B cell (primary cell): ENCODE measurements at regions not wholly inside any gene's neighbourhood (a gene's known extent, or its start where the extent isn't known, plus 50 kb on each side); places are given as distances from the start of the nearest gene placed in this dataset.

Experiments used
- ATAC-seq: fragments of 200-7000 bp; cut with Tn5 transposase; one replicate; pipeline ENCODE4 v1.10.0; 2021; ENCODE audit warnings: low read depth, mild to moderate bottlenecking, moderate number of reproducible peaks, moderate library complexity
- CTCF ChIA-PET: fragments of 350-600 bp; sonication (Branson Sonifier 250); formaldehyde crosslinking; loops from one replicate; lab custom pipeline; 2021; ENCODE audit warnings: antibody characterized with exemption, inconsistent platforms; lab: Charles Lee
- POLR2A ChIA-PET: fragments of 350-600 bp; sonication (Branson Sonifier 250); formaldehyde crosslinking; loops from one replicate; lab custom pipeline; 2021; ENCODE audit warnings: antibody characterized with exemption; lab: Charles Lee
- DNase-seq: peaks from one replicate; pipeline ENCODE4 v3.0.0; 2013
- H2AFZ ChIP-seq: 2 replicates; pipeline ENCODE4 v1.6.1; 2012; ENCODE audit warnings: mild to moderate bottlenecking, low read depth, low read length; ENCODE audit not compliant: insufficient read depth, poor library complexity, severe bottlenecking
- H3K27ac ChIP-seq, 2 donors: 1 replicate in 1 of 2; 2 replicates in 1 of 2; pipeline ENCODE4 v1.5.1; 2012 to 2013; ENCODE audit warnings: low read length in 2 of 2, mild to moderate bottlenecking in 2 of 2, moderate library complexity in 1 of 2
- H3K27me3 ChIP-seq, 4 experiments: fragments of 200-600 bp in 1 of 4; sonication (generic) in 1 of 4; replicated peaks in 1 of 4; 1 replicate in 2 of 4; 2 replicates in 2 of 4; pipeline versions ENCODE4 v1.6.1 to v1.7.0; 2013 to 2016; ENCODE audit warnings: low read length in 3 of 4, mild to moderate bottlenecking in 2 of 4, mixed read lengths in 1 of 4, moderate library complexity in 1 of 4; ENCODE audit not compliant: insufficient read depth in 4 of 4, control insufficient read depth in 3 of 4; ENCODE audit errors: control extremely low read depth in 1 of 4
- H3K36me3 ChIP-seq, 2 experiments: replicated peaks in 1 of 2; 1 replicate in 1 of 2; 2 replicates in 1 of 2; pipeline versions ENCODE4 v1.6.1 to v1.7.1; 2013; ENCODE audit warnings: low read length in 1 of 2; ENCODE audit not compliant: insufficient read depth in 2 of 2, control insufficient read depth in 1 of 2; ENCODE audit errors: control extremely low read depth in 1 of 2, extremely low read depth in 1 of 2
- H3K4me1 ChIP-seq, 2 donors: fragments of 200-600 bp in 1 of 2; sonication (generic) in 1 of 2; 1 replicate in 1 of 2; 2 replicates in 1 of 2; pipeline versions ENCODE4 v1.5.1 to v1.6.1; 2013 to 2017; ENCODE audit warnings: low read length in 2 of 2; ENCODE audit not compliant: control insufficient read depth in 2 of 2, insufficient read depth in 2 of 2
- H3K4me2 ChIP-seq: replicated peaks from 2 replicates; pipeline ENCODE3; 2012; ENCODE audit warnings: mild to moderate bottlenecking, low read depth, low read length; ENCODE audit not compliant: poor library complexity, severe bottlenecking
- H3K4me3 ChIP-seq, 5 experiments: fragments of 200-600 bp in 1 of 5; sonication (generic) in 1 of 5; 1 replicate in 3 of 5; 2 replicates in 2 of 5; pipeline versions ENCODE4 v1.5.1 to v1.7.0; 2011 to 2016; ENCODE audit warnings: low read length in 4 of 5, mild to moderate bottlenecking in 4 of 5, low read depth in 2 of 5, control low read depth in 1 of 5, moderate library complexity in 1 of 5; ENCODE audit not compliant: insufficient read depth in 1 of 5; ENCODE audit errors: control extremely low read depth in 1 of 5, extremely low read depth in 1 of 5
- H3K79me2 ChIP-seq: fragments of 200-600 bp; sonication (generic); one replicate; pipeline ENCODE4 v1.6.0; 2016; ENCODE audit warnings: low read length; ENCODE audit not compliant: control insufficient read depth, insufficient read depth
- H3K9ac ChIP-seq: fragments of 200-600 bp; sonication (generic); 2 replicates; pipeline ENCODE4 v1.6.1; 2017; ENCODE audit warnings: mild to moderate bottlenecking, low read length, moderate library complexity
- H3K9me3 ChIP-seq, 3 donors: one replicate each; pipeline versions ENCODE4 v1.6.1 to v1.7.1; 2013; ENCODE audit warnings: low read length in 2 of 3; ENCODE audit not compliant: control insufficient read depth in 2 of 3, insufficient read depth in 1 of 3; ENCODE audit errors: control extremely low read depth in 1 of 3
- H4K20me1 ChIP-seq: 2 replicates; pipeline ENCODE4 v1.6.0; 2012; ENCODE audit warnings: mild to moderate bottlenecking, low read length; ENCODE audit not compliant: insufficient read depth, control insufficient read depth, poor library complexity, severe bottlenecking
- H3K27ac Mint-ChIP-seq: one replicate; pipeline ENCODE4 v1.8.0; 2021; ENCODE audit warnings: mixed read lengths
- H3K27me3 Mint-ChIP-seq: one replicate; pipeline ENCODE4 v1.8.0; 2021; ENCODE audit warnings: mixed read lengths
- H3K4me1 Mint-ChIP-seq: one replicate; pipeline ENCODE4 v1.8.0; 2021; ENCODE audit warnings: mixed read lengths
- H3K4me3 Mint-ChIP-seq: one replicate; pipeline ENCODE4 v1.8.0; 2021; ENCODE audit warnings: mixed read lengths
- H3K9me3 Mint-ChIP-seq: one replicate; pipeline ENCODE4 v1.8.0; 2022; ENCODE audit warnings: mixed read lengths; ENCODE audit not compliant: insufficient read depth
- EZH2 ChIP-seq: IDR thresholded peaks from 2 replicates; pipeline ENCODE4 v1.6.1; 2012; ENCODE audit warnings: borderline replicate concordance, low read depth, mild to moderate bottlenecking, moderate library complexity, low read length; ENCODE audit not compliant: insufficient read depth, poor library complexity, severe bottlenecking
- WGBS: methylation state at CpG from one replicate; pipeline ENCODE4 v1.1.5; 2013; ENCODE audit warnings: missing lambda C conversion rate; ENCODE audit not compliant: insufficient coverage; 5-methylcytosine and 5-hydroxymethylcytosine counted together
- intact Hi-C: fragments of 100-400 bp; cut with micrococcal nuclease; formaldehyde crosslinking; loops from one replicate; pipeline ENCODE4 v1.10.0; 2022
- TF ChIP-seq, protein P1 (sequence below): fragments of 200-600 bp; IDR thresholded peaks from one replicate; pipeline ENCODE4 v1.8.0; 2022; ENCODE audit warnings: antibody characterized with exemption, mild to moderate bottlenecking

DNA sequence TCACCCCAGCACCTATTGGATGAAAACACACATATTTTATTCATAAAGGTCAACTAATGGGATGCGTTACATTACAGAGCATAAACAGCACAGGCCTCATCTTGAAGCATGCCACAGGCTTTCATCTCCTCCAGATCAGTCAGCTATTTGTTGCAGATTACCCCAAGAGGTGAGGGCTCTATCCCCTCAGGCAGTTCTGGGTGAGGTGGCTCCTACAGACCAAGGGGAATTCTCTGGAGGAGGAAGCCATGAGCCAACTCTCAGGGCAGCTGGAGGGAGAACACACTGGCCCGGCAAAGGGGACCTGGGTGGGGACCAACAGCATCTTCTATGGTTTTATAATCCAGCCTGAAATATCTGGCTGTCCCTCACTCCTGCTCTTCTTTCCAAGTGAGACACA lies 126.4 kb upstream of the BTBD3 start:
- 92% methylated on average over 2 of the region's 2 CpGs for WGBS
- Histone ChIP-seq H3K36me3 (no peaks in the 10 kb centered on the region), H3K27ac (no peak overlapping the region), H3K27me3 (no peaks in the 10 kb centered on the region), H3K79me2 (no peaks in the 10 kb centered on the region), H3K4me1 (no peaks in the 10 kb centered on the region), H2AFZ (no peak overlapping the region), H3K9me3 (no peaks in the 10 kb centered on the region), H3K4me2 (no peak overlapping the region), H3K4me3 (no peak overlapping the region), H3K9ac (no peak overlapping the region), H4K20me1 (no peaks in the 10 kb centered on the region)
- ChIA-PET CTCF (no interaction called here), POLR2A (no interaction called here)
- Mint-ChIP-seq H3K27me3 (no peaks in the 10 kb centered on the region), H3K27ac (no peak overlapping the region), H3K4me3 (no peak overlapping the region), H3K9me3 (no peaks in the 10 kb centered on the region), H3K4me1 (no peaks in the 10 kb centered on the region)
- ATAC-seq (no peak), DNase-seq (no peak)
- intact Hi-C loops, result no loop called here
- no peak for TF ChIP-seq EZH2
- TF ChIP-seq, protein P1, sequence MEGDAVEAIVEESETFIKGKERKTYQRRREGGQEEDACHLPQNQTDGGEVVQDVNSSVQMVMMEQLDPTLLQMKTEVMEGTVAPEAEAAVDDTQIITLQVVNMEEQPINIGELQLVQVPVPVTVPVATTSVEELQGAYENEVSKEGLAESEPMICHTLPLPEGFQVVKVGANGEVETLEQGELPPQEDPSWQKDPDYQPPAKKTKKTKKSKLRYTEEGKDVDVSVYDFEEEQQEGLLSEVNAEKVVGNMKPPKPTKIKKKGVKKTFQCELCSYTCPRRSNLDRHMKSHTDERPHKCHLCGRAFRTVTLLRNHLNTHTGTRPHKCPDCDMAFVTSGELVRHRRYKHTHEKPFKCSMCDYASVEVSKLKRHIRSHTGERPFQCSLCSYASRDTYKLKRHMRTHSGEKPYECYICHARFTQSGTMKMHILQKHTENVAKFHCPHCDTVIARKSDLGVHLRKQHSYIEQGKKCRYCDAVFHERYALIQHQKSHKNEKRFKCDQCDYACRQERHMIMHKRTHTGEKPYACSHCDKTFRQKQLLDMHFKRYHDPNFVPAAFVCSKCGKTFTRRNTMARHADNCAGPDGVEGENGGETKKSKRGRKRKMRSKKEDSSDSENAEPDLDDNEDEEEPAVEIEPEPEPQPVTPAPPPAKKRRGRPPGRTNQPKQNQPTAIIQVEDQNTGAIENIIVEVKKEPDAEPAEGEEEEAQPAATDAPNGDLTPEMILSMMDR, result no peak

DNA sequence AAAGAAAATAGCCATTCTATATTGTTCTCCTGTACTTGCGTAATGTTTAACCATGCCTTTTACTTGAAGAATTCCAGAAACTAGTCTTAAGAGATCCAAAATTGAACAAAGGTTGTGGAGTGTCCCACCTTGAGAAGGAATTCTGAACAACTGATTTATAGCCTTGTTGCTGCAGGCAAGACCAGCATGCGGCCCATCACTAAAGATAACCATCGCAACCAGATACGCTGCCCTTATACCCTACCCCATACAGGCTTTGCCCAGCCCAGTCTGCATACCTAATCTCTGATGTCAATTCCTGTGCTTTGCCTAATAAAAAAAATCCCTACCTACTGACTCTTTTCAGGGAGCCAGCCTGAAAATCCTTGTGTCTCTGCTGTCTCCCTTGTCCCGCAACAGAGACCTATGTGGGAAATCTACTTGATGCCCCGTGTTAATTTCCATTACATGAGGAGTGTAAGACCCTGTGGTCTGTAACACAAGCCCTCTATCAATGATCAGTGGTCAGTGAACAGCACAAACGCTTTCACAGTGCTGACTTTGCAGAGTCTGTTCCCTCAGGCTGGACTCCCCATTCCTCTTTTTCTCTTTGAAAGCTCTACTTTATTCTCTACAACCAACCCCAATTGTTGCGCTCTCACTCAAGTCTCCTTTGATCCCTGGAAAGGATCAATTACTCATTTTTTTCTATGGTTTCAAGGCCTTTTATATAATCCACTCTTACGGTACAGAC lies 125.7 kb upstream of the BTBD3 start:
- DNase-seq (no peak), ATAC-seq (no peak)
- Histone ChIP-seq H3K27ac (no peak overlapping the region), H3K4me1 (no peaks in the 10 kb centered on the region), H3K9ac (no peak overlapping the region), H3K4me3 (no peak overlapping the region), H3K79me2 (no peaks in the 10 kb centered on the region), H2AFZ (no peak overlapping the region), H4K20me1 (no peaks in the 10 kb centered on the region), H3K4me2 (no peak overlapping the region), H3K9me3 (no peaks in the 10 kb centered on the region), H3K36me3 (no peaks in the 10 kb centered on the region), H3K27me3 (no peaks in the 10 kb centered on the region)
- no peak for TF ChIP-seq EZH2
- TF ChIP-seq, protein P1, result no peak
- Mint-ChIP-seq H3K9me3 (no peaks in the 10 kb centered on the region), H3K27me3 (no peaks in the 10 kb centered on the region), H3K27ac (no peak overlapping the region), H3K4me1 (no peaks in the 10 kb centered on the region), H3K4me3 (no peak overlapping the region)
- WGBS, result 92% methylated on average over 5 of the region's 9 CpGs
- POLR2A ChIA-PET, result no interaction called here
- CTCF ChIA-PET, result no interaction called here
- intact Hi-C loops, result no loop called here
